Naive thymus-derived CD8-positive, alpha-beta T cell (primary cell): ENCODE measurements at regions not wholly inside any gene's neighbourhood (a gene's known extent, or its start where the extent isn't known, plus 50 kb on each side); places are given as distances from the start of the nearest gene placed in this dataset.

Experiments used
- ATAC-seq, 2 donors: fragments of 150-1000 bp; cut with Tn5 transposase in 1 of 2; sonication (Bioruptor Pico), chemical (Tn5 transposase) in 1 of 2; 1 replicate in 1 of 2; 2 replicates in 1 of 2; pipeline ENCODE4 v1.10.0; 2021; ENCODE audit warnings: mild to moderate bottlenecking in 2 of 2, moderate library complexity in 2 of 2
- POLR2A ChIA-PET: fragments of 350-600 bp; sonication (Branson Sonifier 250); formaldehyde crosslinking; loops from one replicate; lab custom pipeline; 2021; ENCODE audit warnings: antibody characterized with exemption; lab: Charles Lee
- DNase-seq, 10 donors: peaks; one replicate each; pipeline versions ENCODE4 v3.0.0 to v3.0.0-alpha.2; 2020 to 2022
- H3K27ac Mint-ChIP-seq, 10 donors: one replicate each; pipeline ENCODE4 v1.8.0; 2020 to 2022; ENCODE audit warnings: mild to moderate bottlenecking in 10 of 10, mixed read lengths in 10 of 10, moderate library complexity in 4 of 10, inconsistent platforms in 1 of 10
- H3K27me3 Mint-ChIP-seq, 5 donors: one replicate each; pipeline ENCODE4 v1.8.0; 2021 to 2022; ENCODE audit warnings: mixed read lengths in 5 of 5
- H3K36me3 Mint-ChIP-seq, 3 donors: one replicate each; pipeline ENCODE4 v1.8.0; 2020 to 2022; ENCODE audit warnings: mixed read lengths in 3 of 3, mild to moderate bottlenecking in 2 of 3, inconsistent platforms in 1 of 3
- H3K4me1 Mint-ChIP-seq, 4 donors: one replicate each; pipeline ENCODE4 v1.8.0; 2021 to 2022; ENCODE audit warnings: mixed read lengths in 4 of 4
- H3K4me3 Mint-ChIP-seq, 10 donors: one replicate each; pipeline ENCODE4 v1.8.0; 2020 to 2022; ENCODE audit warnings: mild to moderate bottlenecking in 10 of 10, mixed read lengths in 10 of 10, moderate library complexity in 6 of 10, inconsistent platforms in 1 of 10
- H3K9me3 Mint-ChIP-seq, 9 donors: one replicate each; pipeline ENCODE4 v1.8.0; 2020 to 2022; ENCODE audit warnings: mixed read lengths in 9 of 9, mild to moderate bottlenecking in 3 of 9, inconsistent platforms in 1 of 9, moderate library complexity in 1 of 9

DNA sequence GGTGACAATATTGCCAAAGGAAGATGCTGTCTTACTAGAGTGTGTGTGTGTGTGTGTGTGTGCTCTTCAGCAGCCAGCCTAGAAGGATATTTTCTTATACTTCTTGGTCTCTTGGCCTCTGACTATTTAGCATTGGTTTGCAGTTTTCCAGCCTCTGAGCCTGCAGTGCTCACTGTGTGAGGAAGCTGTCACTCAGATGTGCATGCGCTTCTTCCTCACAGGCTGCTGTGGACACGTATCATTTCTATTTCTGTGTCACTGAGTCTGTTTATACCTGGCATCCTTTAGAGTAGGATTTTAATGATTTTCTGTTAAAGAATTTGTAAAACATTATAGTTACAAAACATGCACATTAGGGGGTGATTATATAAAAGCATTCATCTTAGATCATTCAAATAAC is 83.3 kb downstream of the ALDH8A1 start:
- H3K36me3 Mint-ChIP-seq = no peaks in the 10 kb centered on the region
- DNase-seq (no peak), ATAC-seq (no peak)
- peaks cover 3 to 12% (median 9%) of the 10 kb centered on the region in 4 donors for H3K4me1 Mint-ChIP-seq
- POLR2A ChIA-PET = no interaction called here
- no peak overlapping the region for H3K27ac Mint-ChIP-seq
- H3K9me3 Mint-ChIP-seq = no peaks in the 10 kb centered on the region
- no peak overlapping the region for H3K4me3 Mint-ChIP-seq
- H3K27me3 Mint-ChIP-seq = peaks cover 0 to 1% (median 0%) of the 10 kb centered on the region in 5 donors

DNA sequence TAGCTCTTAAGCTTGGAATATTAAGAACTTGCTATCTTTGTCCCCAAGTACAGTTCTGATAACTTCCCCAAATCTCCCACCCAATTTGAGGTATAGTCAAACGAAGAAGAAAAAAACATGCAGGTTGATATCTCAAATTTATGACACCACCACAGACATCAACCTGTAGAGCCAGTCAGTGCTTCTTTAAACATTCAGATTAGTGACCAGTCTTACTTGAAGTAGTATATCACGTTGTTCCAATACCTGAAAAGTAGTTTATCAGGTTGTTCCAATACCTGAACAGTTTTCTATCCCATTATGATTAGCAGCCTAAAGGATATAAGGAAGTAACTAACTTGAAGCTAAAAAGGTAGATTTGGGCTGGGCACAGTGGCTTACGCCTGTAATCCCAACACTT is 85.3 kb downstream of the ALDH8A1 start:
- Mint-ChIP-seq H3K4me1 (peaks cover 0 to 2% (median 0%) of the 10 kb centered on the region in 4 donors), H3K36me3 (no peaks in the 10 kb centered on the region), H3K27ac (no peak overlapping the region), H3K4me3 (no peak overlapping the region), H3K27me3 (peaks cover 0 to 1% (median 0%) of the 10 kb centered on the region in 5 donors), H3K9me3 (no peaks in the 10 kb centered on the region)
- DNase-seq = no peak
- POLR2A ChIA-PET = interaction anchor here (0.6 kb wide), 1 partner anchor 686 kb away, joined by 5 read pairs; no protein-coding TSS in a partner anchor
- no peak for ATAC-seq

DNA sequence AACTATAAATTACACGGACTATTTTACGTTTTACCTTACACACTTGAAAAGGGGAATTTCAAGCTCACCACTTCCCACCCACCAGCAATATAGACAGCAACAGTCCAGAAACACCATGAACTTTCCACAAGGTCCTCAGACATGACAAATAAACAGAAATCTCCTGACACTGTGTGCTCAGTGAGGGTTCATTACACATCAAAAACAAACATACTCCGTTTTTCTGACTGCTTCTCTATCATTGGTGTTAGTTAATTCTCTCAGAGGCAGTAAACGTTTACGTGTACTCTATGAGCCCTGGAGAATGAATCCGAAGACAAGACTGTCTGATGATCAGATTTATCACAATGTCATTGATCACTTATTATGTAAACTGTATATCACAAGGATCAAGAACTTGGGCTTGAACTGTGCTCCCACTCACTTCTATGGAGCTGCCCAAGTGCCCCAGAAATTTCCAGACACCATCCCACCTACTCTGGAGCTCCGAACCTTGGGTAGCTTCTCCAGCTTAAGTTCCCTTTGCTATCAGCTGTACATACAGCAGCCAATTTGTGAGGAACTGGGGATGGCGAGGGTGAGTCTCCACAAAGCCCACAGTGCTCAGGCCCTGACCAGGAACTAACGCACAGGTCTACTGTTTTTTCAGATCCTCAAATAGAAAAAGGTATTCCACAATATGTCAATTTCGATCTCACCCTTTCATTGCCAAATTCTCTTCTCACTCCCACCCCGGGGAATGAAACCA is 86.0 kb downstream of the ALDH8A1 start:
- Mint-ChIP-seq H3K9me3 (no peaks in the 10 kb centered on the region), H3K4me1 (peaks cover 0 to 2% (median 0%) of the 10 kb centered on the region in 4 donors), H3K27ac (no peak overlapping the region), H3K27me3 (peaks cover 0 to 1% (median 0%) of the 10 kb centered on the region in 5 donors), H3K4me3 (no peak overlapping the region), H3K36me3 (no peaks in the 10 kb centered on the region)
- POLR2A ChIA-PET = interaction anchor here (0.6 kb wide), 1 partner anchor 685 kb away, joined by 5 read pairs; no protein-coding TSS in a partner anchor
- ATAC-seq (no peak), DNase-seq (no peak)

DNA sequence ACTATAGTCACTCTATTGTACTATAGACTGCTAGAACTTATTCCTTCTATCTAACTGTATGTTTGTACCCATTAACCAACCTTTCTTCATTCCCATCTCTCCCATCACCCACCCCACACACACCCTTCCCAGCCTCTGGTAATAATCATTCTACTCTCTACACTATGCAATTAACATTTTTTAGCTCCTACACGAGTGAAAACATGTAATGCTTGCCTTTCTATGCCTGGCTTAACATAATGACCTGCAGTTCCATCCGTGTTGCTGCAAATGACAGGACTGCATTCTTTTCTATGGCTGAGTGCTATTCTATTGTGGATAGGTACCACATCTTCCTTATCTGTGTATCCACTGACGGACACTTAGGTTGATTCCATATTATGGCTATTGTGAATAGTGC is 95.5 kb downstream of the ALDH8A1 start:
- H3K4me1 Mint-ChIP-seq = no peaks in the 10 kb centered on the region
- DNase-seq = no peak
- H3K36me3 Mint-ChIP-seq = no peaks in the 10 kb centered on the region
- POLR2A ChIA-PET = no interaction called here
- no peak overlapping the region for H3K27ac Mint-ChIP-seq
- H3K9me3 Mint-ChIP-seq = no peaks in the 10 kb centered on the region
- no peak for ATAC-seq
- H3K4me3 Mint-ChIP-seq = no peak overlapping the region
- peaks cover 0 to 1% (median 0%) of the 10 kb centered on the region in 5 donors for H3K27me3 Mint-ChIP-seq

DNA sequence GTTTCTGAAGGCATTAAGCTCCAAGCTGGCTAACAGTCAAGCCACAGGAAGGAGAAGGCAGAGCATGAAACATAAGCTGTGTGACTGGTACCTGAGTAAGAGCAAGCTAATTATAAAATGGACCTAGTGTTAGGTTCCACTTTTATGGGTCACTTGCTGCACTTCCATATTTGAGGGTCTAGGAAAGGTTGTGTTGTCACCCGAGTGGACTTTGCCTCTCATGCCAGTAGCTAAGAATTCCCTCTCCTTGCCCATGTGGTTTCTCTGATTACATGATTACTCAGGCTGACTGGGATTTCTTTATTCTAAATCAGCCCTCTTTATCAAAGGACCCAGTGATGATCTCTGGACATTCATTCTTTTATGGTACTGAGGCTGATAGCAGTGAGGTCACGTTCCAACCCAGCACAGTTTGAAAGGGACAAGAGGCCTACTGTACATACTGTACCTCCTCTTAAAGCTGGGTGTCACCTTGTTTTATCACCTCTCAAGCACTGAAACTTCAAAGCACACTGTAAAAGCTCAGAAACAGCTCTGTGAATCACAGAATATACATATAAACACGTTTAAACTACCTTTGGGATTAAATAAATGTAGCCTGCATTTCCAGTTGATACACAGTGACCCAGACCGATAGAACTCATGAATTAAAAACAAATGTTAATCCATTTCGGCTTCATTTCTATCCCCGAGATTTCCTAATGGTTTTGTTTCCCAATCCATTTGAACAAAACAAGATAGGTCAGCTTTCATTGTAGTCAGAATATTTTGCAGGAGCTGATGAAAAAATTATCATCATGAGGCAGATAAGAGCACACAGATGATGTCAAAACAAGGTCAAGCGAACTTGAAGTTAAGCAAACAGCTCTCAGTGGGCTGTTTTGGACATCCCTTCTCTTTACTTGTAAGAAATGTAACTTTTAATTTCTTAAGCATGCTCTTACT is 96.5 kb downstream of the ALDH8A1 start:
- Mint-ChIP-seq H3K9me3 (no peaks in the 10 kb centered on the region), H3K27me3 (peaks cover 0 to 1% (median 0%) of the 10 kb centered on the region in 5 donors), H3K36me3 (no peaks in the 10 kb centered on the region), H3K27ac (no peak overlapping the region), H3K4me3 (no peak overlapping the region), H3K4me1 (no peaks in the 10 kb centered on the region)
- POLR2A ChIA-PET = no interaction called here
- ATAC-seq = no peak
- DNase-seq = no peak

DNA sequence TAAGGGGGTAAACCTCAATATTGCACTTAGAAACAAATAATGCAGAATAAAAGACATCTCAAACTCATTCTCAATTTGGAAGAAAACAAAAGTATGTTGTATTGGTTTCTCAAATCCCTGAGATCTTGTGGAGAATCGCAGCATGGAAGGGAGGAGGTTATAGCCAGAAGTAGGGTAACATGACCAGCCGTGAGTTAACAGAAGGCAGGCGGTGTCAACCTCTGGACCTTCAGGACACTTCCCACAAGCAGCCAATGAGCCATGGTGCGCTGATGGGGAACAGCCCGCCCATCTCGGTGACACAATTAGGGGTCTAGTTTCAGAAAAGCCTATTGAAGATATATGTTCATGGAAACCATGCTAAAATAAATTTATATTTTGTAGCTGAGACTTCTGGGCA is 98.4 kb downstream of the ALDH8A1 start:
- DNase-seq (no peak), ATAC-seq (no peak)
- Mint-ChIP-seq H3K36me3 (no peaks in the 10 kb centered on the region), H3K4me1 (no peaks in the 10 kb centered on the region), H3K4me3 (no peak overlapping the region), H3K27ac (no peak overlapping the region), H3K9me3 (no peaks in the 10 kb centered on the region), H3K27me3 (peaks cover 0 to 1% (median 0%) of the 10 kb centered on the region in 5 donors)
- POLR2A ChIA-PET = no interaction called here

DNA sequence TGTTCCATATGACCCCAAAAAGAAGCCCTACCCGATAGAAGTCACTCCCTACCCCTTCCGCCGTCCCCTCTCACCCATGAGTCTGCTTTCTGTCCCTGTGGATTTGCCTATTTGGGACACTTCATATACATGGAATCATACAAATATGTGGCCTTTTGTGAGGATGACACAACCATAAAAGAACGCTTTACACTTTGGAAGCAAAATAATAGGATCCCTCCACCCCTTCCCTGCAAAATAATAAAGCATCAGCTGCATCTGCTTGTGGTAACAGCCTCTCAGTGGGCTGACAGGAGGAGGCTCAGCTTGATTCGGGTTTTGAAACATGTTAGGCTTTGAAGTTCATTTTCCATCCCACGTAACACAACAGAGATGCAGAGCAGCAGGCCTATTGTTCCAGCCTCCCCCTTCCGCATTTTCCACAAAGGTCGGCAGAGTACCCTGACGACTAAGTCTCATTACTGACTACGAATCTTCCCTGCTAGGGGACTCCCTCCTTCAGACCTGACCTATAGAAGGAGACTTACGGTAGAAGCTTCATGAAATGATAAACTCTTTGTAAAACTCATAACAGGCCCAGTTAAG is 99.1 kb downstream of the ALDH8A1 start:
- ATAC-seq = no peak
- POLR2A ChIA-PET = no interaction called here
- no peak overlapping the region for H3K27ac Mint-ChIP-seq

DNA sequence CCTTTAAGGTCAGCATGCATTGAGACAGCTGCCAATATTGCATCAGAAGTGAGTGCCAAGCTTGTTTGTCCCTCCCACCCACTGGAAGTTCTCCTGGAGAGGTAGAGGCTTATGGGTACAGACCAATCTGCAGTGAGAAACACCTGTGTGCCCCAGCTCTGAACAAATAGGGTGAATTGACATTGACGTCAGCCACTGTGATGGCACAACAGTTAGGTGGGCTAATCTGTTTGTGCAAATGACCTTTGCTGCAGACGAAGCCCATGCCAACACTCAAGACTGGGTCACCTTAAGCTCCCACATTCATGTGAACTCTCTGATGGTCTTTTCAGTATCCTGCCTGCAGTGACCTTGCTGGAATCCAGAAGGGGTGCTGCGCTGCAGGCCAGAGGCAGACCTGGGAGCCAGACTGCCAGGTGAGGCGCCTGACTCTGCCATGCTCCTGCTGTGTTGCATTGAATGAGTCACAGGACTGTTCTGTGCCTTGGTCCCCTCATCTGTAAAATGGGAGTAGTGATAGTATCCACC is 99.9 kb downstream of the ALDH8A1 start:
- H3K36me3 Mint-ChIP-seq = no peaks in the 10 kb centered on the region
- POLR2A ChIA-PET = no interaction called here
- no peak for DNase-seq
- no peaks in the 10 kb centered on the region for H3K9me3 Mint-ChIP-seq
- H3K4me1 Mint-ChIP-seq = no peaks in the 10 kb centered on the region
- ATAC-seq = no peak
- no peak overlapping the region for H3K4me3 Mint-ChIP-seq
- H3K27me3 Mint-ChIP-seq = peaks cover 0 to under 1% (median 0%) of the 10 kb centered on the region in 5 donors
- H3K27ac Mint-ChIP-seq = no peak overlapping the region

More for the DNA sequence above, 99.1 kb downstream of the ALDH8A1 start:
- peaks cover 0 to 1% (median 0%) of the 10 kb centered on the region in 5 donors for H3K27me3 Mint-ChIP-seq
- H3K9me3 Mint-ChIP-seq = no peaks in the 10 kb centered on the region
- H3K36me3 Mint-ChIP-seq = no peaks in the 10 kb centered on the region
- H3K4me1 Mint-ChIP-seq = no peaks in the 10 kb centered on the region
- no peak for DNase-seq
- no peak overlapping the region for H3K4me3 Mint-ChIP-seq

DNA sequence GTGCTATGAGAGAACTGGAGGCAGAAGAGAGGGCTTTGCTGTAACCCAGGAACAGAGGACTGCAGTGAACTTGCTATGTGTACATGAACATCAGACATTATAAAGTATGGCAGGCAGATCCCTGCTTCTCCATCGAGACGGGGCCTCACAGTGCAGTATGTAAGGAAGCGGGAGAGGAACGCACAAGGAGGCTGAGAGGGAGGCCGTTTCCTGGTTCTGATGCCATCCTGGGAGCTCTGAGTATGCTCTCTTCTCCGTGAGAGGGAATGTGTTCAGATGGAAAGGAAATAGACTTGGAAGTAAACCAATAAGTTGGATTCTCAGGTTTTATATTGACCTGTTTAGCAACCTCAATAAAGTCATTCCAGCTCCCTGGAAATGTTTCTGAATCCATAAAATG is 101.8 kb downstream of the ALDH8A1 start:
- Mint-ChIP-seq H3K9me3 (no peaks in the 10 kb centered on the region), H3K4me1 (no peaks in the 10 kb centered on the region), H3K27me3 (no peaks in the 10 kb centered on the region), H3K4me3 (no peak overlapping the region), H3K27ac (no peak overlapping the region), H3K36me3 (no peaks in the 10 kb centered on the region)
- ATAC-seq (no peak), DNase-seq (no peak)
- POLR2A ChIA-PET = no interaction called here

DNA sequence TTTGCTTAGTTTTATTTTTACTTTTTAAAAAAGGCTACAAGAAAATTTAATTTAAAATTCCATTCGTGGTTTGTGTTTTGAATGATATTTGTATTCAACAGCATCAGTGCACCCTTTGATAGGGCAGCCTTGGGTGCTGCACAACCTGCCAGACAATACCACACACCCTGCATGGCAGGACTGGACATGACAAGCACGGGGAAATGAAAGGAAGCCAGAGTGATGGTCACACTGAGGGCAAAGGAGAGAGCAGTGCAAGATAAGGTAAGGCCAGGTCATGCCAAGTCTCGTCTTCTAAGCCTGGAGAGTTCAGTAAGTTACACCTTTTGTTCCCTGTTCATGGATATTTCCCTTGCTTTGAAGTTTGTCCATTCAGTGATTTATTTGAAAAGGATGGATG is 103.0 kb downstream of the ALDH8A1 start:
- Mint-ChIP-seq H3K36me3 (no peaks in the 10 kb centered on the region), H3K4me3 (no peak overlapping the region), H3K9me3 (no peaks in the 10 kb centered on the region), H3K27ac (no peak overlapping the region), H3K4me1 (no peaks in the 10 kb centered on the region), H3K27me3 (peaks cover 0 to 4% (median 0%) of the 10 kb centered on the region in 5 donors)
- POLR2A ChIA-PET = no interaction called here
- ATAC-seq (no peak), DNase-seq (no peak)

DNA sequence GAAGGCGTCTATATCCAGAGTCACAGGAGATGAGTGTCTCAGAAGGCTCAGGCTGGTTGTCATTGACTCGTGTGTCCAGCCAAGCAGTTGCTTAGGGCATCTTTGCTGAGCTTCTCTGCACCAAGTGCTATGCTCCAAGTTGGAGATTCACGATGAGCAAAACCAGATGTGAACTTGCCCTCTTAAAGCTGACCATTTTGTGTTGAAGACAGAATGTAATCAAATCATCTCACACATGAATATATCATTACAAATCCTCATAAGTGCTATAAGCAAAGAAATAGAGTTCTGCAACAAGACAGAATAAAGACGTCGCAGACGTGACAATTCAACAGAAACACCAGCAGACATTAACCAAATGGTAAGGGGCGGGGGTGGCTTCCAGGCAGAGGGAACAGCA is 103.9 kb downstream of the ALDH8A1 start:
- H3K36me3 Mint-ChIP-seq = no peaks in the 10 kb centered on the region
- H3K27me3 Mint-ChIP-seq = peaks cover 0 to 4% (median 0%) of the 10 kb centered on the region in 5 donors
- H3K9me3 Mint-ChIP-seq = peaks cover 0 to 2% (median 0%) of the 10 kb centered on the region in 9 donors
- H3K4me3 Mint-ChIP-seq = no peak overlapping the region
- H3K27ac Mint-ChIP-seq = no peak overlapping the region
- DNase-seq = no peak
- POLR2A ChIA-PET = no interaction called here
- no peaks in the 10 kb centered on the region for H3K4me1 Mint-ChIP-seq
- no peak for ATAC-seq

DNA sequence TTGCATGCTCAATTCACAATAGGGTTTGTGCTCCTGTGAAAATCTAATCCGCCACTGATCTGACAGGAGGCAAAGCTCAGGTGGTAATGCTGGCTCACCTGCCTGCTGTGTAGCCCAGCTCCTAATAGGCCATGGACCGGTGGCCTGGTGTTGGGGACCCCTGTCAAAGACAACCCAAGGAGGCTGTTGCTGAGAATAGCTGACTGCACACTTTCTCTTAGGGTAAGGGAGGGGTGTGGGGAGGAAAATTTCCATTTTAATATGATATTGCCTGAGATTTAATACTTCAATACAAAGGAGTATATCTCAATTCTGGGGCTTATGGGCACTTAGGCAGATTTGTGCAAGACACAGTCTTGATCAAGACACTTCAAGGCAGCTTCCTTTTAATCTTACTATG is 105.8 kb downstream of the ALDH8A1 start:
- Mint-ChIP-seq H3K9me3 (peaks cover 0 to 2% (median 0%) of the 10 kb centered on the region in 9 donors), H3K36me3 (no peaks in the 10 kb centered on the region), H3K27me3 (peaks cover 0 to 4% (median under 1%) of the 10 kb centered on the region in 5 donors), H3K27ac (no peak overlapping the region), H3K4me1 (no peaks in the 10 kb centered on the region), H3K4me3 (no peak overlapping the region)
- DNase-seq (no peak), ATAC-seq (no peak)
- POLR2A ChIA-PET = no interaction called here
